ENCODE measurements at regions not wholly inside any gene's neighbourhood (a gene's known extent, or its start where the extent isn't known, plus 50 kb on each side); places are given as distances from the start of the nearest gene placed in this dataset.

DNA sequence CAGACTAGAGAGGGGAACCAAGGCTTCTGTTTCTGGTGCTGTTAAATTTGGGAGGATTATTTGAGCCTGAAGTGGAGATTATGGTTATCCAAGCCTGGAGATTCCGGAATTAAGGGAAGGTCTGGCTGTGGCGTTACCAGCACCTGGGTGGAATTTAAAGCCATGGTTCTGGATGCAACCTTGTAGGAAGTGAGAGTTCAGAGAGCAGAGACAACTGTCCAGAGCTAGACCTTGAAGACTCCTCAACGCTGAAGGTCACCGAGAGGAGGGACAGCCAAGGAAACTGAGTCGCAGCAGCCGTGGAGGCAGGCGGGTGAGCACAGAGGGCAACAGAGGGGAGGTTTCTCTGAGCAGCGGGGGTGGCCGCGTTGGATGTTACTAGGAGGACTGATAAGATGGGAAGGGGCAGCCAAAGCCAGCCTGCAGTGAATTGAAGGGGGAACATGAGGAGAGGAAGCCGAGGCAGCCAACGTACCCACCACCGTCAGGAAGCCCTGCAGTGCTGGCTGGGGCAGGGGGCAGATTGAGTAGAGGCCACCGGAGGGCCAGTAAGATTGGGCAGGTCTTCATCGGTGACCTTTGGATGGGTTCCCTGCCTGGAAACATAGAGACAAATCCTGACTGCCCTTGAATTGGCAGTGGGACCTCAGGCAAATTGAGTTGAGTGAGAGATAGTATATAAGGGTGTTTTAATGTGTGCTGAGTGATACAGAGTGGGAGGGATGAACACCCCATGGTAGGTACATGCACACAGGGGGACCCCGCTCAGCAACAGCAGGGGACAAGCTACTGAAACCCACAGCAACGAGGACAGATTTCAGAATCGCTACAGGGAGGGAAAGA, 90.3 kb downstream of the SNX5 start (continued):
- TF ChIP-seq, protein P1, sequence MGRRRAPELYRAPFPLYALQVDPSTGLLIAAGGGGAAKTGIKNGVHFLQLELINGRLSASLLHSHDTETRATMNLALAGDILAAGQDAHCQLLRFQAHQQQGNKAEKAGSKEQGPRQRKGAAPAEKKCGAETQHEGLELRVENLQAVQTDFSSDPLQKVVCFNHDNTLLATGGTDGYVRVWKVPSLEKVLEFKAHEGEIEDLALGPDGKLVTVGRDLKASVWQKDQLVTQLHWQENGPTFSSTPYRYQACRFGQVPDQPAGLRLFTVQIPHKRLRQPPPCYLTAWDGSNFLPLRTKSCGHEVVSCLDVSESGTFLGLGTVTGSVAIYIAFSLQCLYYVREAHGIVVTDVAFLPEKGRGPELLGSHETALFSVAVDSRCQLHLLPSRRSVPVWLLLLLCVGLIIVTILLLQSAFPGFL (CRISPR knock-in tag; IDR thresholded peaks at IDR 0.05) = no peak
- TF ChIP-seq ZNF33B (CRISPR knock-in tag; IDR thresholded peaks at IDR 0.05) (peak; percentile 63; the same call in 1 of the 2 replicates), ZNF589 (CRISPR knock-in tag; conservative IDR thresholded peaks at IDR 0.05) (no peak), ZNF232 (CRISPR knock-in tag; IDR thresholded peaks at IDR 0.05; ENCODE audit: borderline replicate concordance) (no peak), KMT2B (CRISPR knock-in tag; IDR thresholded peaks at IDR 0.05) (no peak), ZNF7 (CRISPR knock-in tag; IDR thresholded peaks at IDR 0.05) (no peak), ZIK1 (CRISPR knock-in tag; IDR thresholded peaks at IDR 0.05; ENCODE audit: borderline replicate concordance, low read depth) (no peak), SMARCC2 (IDR thresholded peaks at IDR 0.05) (no peak), ZNF674 (CRISPR knock-in tag; IDR thresholded peaks at IDR 0.05; ENCODE audit: low read depth) (no peak), ZSCAN31 (CRISPR knock-in tag; IDR thresholded peaks at IDR 0.05; ENCODE audit: low read depth) (no peak), MYNN (CRISPR knock-in tag; IDR thresholded peaks at IDR 0.05; ENCODE audit: low read depth) (no peak), ZNF605 (CRISPR knock-in tag; IDR thresholded peaks at IDR 0.05) (no peak), CENPT (CRISPR knock-in tag; IDR thresholded peaks at IDR 0.05; ENCODE audit: low read depth) (no peak), MTF2 (CRISPR knock-in tag; IDR thresholded peaks at IDR 0.05; ENCODE audit: borderline replicate concordance) (no peak), DNMT1 (CRISPR knock-in tag; IDR thresholded peaks at IDR 0.05) (no peak), ZNF550 (CRISPR knock-in tag; IDR thresholded peaks at IDR 0.05; ENCODE audit: borderline replicate concordance) (no peak)
- TF ChIP-seq, protein P2, sequence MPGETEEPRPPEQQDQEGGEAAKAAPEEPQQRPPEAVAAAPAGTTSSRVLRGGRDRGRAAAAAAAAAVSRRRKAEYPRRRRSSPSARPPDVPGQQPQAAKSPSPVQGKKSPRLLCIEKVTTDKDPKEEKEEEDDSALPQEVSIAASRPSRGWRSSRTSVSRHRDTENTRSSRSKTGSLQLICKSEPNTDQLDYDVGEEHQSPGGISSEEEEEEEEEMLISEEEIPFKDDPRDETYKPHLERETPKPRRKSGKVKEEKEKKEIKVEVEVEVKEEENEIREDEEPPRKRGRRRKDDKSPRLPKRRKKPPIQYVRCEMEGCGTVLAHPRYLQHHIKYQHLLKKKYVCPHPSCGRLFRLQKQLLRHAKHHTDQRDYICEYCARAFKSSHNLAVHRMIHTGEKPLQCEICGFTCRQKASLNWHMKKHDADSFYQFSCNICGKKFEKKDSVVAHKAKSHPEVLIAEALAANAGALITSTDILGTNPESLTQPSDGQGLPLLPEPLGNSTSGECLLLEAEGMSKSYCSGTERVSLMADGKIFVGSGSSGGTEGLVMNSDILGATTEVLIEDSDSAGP (CRISPR knock-in tag; IDR thresholded peaks at IDR 0.05; ENCODE audit: borderline replicate concordance) = peak; percentile 75; the same call in 1 of the 2 replicates
- TF ChIP-seq, protein P3, sequence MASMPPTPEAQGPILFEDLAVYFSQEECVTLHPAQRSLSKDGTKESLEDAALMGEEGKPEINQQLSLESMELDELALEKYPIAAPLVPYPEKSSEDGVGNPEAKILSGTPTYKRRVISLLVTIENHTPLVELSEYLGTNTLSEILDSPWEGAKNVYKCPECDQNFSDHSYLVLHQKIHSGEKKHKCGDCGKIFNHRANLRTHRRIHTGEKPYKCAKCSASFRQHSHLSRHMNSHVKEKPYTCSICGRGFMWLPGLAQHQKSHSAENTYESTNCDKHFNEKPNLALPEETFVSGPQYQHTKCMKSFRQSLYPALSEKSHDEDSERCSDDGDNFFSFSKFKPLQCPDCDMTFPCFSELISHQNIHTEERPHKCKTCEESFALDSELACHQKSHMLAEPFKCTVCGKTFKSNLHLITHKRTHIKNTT (CRISPR knock-in tag; IDR thresholded peaks at IDR 0.05) = no peak
- TF ChIP-seq, protein P4, sequence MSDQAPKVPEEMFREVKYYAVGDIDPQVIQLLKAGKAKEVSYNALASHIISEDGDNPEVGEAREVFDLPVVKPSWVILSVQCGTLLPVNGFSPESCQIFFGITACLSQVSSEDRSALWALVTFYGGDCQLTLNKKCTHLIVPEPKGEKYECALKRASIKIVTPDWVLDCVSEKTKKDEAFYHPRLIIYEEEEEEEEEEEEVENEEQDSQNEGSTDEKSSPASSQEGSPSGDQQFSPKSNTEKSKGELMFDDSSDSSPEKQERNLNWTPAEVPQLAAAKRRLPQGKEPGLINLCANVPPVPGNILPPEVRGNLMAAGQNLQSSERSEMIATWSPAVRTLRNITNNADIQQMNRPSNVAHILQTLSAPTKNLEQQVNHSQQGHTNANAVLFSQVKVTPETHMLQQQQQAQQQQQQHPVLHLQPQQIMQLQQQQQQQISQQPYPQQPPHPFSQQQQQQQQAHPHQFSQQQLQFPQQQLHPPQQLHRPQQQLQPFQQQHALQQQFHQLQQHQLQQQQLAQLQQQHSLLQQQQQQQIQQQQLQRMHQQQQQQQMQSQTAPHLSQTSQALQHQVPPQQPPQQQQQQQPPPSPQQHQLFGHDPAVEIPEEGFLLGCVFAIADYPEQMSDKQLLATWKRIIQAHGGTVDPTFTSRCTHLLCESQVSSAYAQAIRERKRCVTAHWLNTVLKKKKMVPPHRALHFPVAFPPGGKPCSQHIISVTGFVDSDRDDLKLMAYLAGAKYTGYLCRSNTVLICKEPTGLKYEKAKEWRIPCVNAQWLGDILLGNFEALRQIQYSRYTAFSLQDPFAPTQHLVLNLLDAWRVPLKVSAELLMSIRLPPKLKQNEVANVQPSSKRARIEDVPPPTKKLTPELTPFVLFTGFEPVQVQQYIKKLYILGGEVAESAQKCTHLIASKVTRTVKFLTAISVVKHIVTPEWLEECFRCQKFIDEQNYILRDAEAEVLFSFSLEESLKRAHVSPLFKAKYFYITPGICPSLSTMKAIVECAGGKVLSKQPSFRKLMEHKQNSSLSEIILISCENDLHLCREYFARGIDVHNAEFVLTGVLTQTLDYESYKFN (CRISPR knock-in tag; conservative IDR thresholded peaks at IDR 0.05) = no peak
- TF ChIP-seq, protein P5, sequence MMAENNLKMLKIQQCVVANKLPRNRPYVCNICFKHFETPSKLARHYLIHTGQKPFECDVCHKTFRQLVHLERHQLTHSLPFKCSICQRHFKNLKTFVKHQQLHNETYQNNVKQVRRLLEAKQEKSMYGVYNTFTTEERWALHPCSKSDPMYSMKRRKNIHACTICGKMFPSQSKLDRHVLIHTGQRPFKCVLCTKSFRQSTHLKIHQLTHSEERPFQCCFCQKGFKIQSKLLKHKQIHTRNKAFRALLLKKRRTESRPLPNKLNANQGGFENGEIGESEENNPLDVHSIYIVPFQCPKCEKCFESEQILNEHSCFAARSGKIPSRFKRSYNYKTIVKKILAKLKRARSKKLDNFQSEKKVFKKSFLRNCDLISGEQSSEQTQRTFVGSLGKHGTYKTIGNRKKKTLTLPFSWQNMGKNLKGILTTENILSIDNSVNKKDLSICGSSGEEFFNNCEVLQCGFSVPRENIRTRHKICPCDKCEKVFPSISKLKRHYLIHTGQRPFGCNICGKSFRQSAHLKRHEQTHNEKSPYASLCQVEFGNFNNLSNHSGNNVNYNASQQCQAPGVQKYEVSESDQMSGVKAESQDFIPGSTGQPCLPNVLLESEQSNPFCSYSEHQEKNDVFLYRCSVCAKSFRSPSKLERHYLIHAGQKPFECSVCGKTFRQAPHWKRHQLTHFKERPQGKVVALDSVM (CRISPR knock-in tag; IDR thresholded peaks at IDR 0.05) = peak; percentile 44; the same call in 1 of the 2 replicates

All from HepG2 (cell line).